Activated naive CD8-positive, alpha-beta T cell treated with anti-CD3 and anti-CD28 coated beads for 36 hours (primary cell): ENCODE measurements at regions not wholly inside any gene's neighbourhood (a gene's known extent, or its start where the extent isn't known, plus 50 kb on each side); places are given as distances from the start of the nearest gene placed in this dataset.
"Not testable (repeated sequence)": the region's sequence is repeated elsewhere in the genome, so short reads cannot be mapped to it uniquely, and the experiment has no call there.

ENCODE experiments used
- DNase-seq: peaks from one replicate; pipeline ENCODE4 v3.0.0; 2021
- H3K27ac Mint-ChIP-seq: one replicate; pipeline ENCODE4 v1.8.0; 2022; ENCODE audit warnings: mild to moderate bottlenecking, moderate library complexity, mixed read lengths
- H3K27me3 Mint-ChIP-seq: one replicate; pipeline ENCODE4 v1.8.0; 2022; ENCODE audit warnings: mild to moderate bottlenecking, mixed read lengths
- H3K36me3 Mint-ChIP-seq: one replicate; pipeline ENCODE4 v1.8.0; 2021; ENCODE audit warnings: mild to moderate bottlenecking, mixed read lengths
- H3K4me1 Mint-ChIP-seq: one replicate; pipeline ENCODE4 v1.8.0; 2021; ENCODE audit warnings: mixed read lengths
- H3K4me3 Mint-ChIP-seq: one replicate; pipeline ENCODE4 v1.8.0; 2022; ENCODE audit warnings: mild to moderate bottlenecking, moderate library complexity, mixed read lengths
- H3K9me3 Mint-ChIP-seq: one replicate; pipeline ENCODE4 v1.8.0; 2022; ENCODE audit warnings: mixed read lengths

DNA sequence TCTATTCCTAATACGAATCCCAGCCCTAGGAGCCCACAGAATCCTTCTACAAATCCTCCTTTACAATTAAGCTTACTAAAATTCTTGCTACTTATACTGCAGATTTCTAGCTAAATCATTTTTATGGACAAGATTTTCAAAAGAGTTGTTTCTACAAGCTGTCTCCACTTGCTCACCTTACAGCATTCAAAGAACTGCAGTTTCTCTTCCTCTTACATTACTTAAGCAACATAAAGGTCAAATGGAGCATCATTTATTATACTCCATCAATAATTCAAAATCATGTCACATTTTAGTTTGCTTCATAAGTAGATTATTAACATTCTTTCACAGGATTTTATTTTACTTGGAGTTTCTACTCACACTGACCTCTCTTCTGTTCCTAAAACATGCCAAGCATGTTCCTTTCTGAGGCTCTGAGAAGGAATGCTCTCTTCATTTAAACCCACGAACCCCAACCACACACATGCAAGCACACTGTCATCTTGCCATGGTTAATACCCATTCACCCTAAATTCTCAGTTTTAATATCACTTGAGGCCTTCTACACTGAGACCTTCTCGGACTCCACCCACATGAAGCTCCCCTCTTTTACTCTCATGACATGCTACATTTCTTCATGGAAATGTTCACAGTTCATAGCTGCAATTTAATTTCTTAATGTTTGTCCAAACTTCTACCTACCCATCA is 388.2 kb downstream of the TBC1D32 start:
- H3K27ac Mint-ChIP-seq, result no peak overlapping the region
- H3K27me3 Mint-ChIP-seq, result no peaks in the 10 kb centered on the region
- H3K4me1 Mint-ChIP-seq, result no peaks in the 10 kb centered on the region
- no peaks in the 10 kb centered on the region for H3K36me3 Mint-ChIP-seq
- DNase-seq, result no peak
- H3K4me3 Mint-ChIP-seq, result no peak overlapping the region
- no peaks in the 10 kb centered on the region for H3K9me3 Mint-ChIP-seq

DNA sequence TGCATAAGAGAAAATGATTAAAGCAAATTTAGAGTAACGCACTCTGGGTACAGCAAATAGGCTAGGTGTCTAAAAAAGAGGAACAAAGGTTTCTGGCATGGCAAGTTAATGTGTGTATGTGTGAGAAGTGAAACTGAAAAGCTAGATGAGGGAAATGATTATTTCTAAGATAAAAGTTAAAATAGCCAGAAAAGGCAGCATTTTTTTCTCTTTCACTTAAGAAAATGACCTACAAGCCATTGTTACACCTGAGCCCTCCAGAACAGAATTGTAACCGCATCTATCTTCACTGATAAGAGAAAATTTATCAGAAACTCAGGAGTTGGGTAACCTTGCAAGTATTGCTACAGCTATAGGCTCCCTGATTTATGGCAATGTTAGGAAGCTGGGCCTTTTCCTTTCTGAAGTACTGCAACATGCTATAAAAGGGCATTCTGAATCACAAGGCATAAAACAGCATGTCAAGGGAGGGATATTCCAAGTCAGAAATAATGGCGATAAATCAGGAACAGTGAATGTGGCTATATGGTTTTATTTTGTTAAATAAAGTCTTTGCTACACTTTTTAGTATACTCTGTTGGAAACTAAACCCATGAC is 395.3 kb downstream of the TBC1D32 start:
- H3K27ac Mint-ChIP-seq, result no peak overlapping the region
- no peak overlapping the region for H3K4me3 Mint-ChIP-seq
- H3K4me1 Mint-ChIP-seq, result no peaks in the 10 kb centered on the region
- H3K36me3 Mint-ChIP-seq, result no peaks in the 10 kb centered on the region
- no peaks in the 10 kb centered on the region for H3K9me3 Mint-ChIP-seq
- peaks cover 3% of the 10 kb centered on the region for H3K27me3 Mint-ChIP-seq
- DNase-seq, result no peak

DNA sequence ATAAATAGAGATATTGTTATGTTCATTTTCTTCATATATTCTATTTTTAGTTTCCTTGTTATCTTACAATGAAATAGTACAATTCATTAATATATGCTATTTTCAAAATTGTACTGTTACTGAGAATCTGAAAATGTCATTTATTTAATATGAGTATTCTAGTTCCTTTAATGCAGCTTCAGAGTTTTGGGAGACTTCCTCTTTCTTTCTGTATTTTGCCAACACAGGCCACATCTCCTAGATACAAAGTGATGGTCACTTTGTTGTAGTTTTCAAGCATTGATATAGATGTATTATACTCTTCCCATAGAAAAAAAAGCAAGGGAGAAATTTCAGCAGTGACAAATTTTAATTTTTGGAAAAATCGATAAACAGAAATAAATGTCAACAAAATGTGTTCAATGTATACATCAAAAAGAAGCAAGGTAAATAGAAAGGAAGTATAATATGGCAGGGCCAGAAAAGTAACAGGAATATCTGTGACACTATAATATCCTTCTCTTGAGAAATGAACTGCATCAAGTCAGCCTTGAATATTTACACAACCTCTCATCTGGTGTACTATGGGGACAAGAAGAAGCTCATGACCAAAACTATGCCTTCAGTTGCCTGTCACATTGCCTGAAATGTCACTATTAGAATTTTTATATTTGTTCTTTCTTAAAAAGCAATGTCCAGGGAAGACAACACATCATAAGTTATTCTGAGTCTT is 396.0 kb downstream of the TBC1D32 start:
- no peaks in the 10 kb centered on the region for H3K9me3 Mint-ChIP-seq
- no peak overlapping the region for H3K4me3 Mint-ChIP-seq
- peaks cover 3% of the 10 kb centered on the region for H3K27me3 Mint-ChIP-seq
- no peaks in the 10 kb centered on the region for H3K4me1 Mint-ChIP-seq
- no peak for DNase-seq
- H3K27ac Mint-ChIP-seq, result no peak overlapping the region
- no peaks in the 10 kb centered on the region for H3K36me3 Mint-ChIP-seq

DNA sequence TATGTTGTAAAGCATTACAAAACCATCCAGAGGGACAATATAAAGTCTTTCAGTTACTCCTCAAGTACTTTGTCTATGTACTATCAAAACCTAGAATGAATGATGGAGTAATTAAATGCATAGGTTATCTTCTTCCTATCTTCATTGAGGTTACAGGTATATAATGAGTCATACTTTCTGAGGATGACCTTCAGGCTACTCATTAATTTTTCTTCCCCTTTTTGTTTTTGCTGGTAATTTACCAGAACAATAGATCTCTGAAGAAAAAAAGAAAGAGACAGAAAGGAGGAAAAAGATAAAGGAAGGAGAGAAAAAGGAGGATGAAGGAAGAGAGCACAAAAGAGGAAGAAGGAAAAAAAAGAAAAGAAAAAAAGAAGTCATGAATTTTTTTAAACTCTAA is 398.4 kb downstream of the TBC1D32 start:
- Mint-ChIP-seq H3K27ac (no peak overlapping the region), H3K4me3 (no peak overlapping the region), H3K4me1 (no peaks in the 10 kb centered on the region), H3K36me3 (no peaks in the 10 kb centered on the region), H3K9me3 (no peaks in the 10 kb centered on the region), H3K27me3 (peaks cover 3% of the 10 kb centered on the region)
- no peak for DNase-seq

DNA sequence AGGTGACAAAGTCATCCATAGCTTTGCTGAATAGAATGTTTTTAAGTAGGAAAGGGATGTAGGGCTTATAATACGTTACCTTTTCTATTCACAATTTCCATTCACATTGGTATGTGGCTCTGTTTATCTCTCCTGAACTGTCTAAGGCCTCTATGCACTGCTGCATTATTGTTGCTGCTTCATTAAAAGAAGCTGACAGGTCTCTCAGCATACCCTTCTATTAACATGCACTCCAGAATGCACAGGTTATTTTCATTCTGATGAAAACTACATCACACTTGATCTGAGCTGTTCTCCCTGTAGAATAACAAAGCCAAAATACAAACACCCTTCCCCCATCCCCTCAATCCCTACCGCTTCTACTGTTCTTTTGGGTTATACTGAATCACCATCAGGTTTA is 399.3 kb downstream of the TBC1D32 start:
- DNase-seq, result no peak
- Mint-ChIP-seq H3K36me3 (no peaks in the 10 kb centered on the region), H3K9me3 (no peaks in the 10 kb centered on the region), H3K27ac (no peak overlapping the region), H3K4me3 (no peak overlapping the region), H3K27me3 (peaks cover 3% of the 10 kb centered on the region), H3K4me1 (no peaks in the 10 kb centered on the region)

DNA sequence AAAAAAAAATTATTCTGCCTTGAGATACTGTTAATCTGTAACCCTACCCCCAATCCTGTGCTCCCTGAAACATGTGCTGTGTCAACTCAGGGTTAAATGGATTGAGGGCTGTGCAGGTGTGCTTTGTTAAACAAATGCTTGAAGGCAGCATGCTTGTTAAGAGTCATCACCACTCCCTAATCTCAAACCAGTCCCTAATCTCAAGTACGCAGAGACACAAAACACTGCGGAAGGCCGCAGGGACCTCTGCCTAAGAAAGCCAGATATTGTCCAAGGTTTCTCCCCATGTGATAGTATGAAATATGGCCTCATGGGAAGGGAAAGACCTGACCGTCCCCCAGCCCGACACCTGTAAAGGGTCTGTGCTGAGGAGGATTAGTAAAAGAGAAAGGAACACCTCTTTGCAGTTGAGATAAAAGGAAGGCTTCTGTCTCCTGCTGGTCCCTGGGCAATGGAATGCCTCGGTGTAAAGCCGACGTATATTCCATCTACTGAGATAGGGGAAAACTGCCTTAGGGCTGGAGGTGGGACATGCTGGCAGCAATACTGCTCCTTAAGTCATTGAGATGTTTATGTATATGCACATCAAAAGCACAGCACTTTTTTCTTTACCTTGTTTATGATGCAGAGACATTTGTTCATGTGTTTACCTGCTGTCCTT is 402.6 kb downstream of the TBC1D32 start:
- not testable (repeated sequence) for DNase-seq, H3K4me1 Mint-ChIP-seq, H3K9me3 Mint-ChIP-seq, H3K36me3 Mint-ChIP-seq, H3K27ac Mint-ChIP-seq, H3K27me3 Mint-ChIP-seq, H3K4me3 Mint-ChIP-seq

DNA sequence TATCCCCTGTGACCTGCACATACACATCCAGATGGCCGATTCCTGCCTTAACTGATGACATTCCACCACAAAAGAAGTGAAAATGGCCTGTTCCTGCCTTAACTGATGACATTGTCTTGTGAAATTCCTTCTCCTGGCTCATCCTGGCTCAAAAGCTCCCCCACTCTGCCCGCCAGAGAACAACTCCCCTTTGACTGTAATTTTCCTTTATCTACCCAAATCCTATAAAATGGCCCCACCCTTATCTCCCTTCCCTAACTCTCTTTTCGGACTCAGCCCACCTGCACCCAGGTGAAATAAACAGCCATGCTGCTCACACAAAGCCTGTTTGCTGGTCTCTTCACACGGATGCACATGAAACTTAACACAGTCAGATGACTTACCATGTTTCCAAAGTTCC is 403.8 kb downstream of the TBC1D32 start:
- not testable (repeated sequence) for H3K9me3 Mint-ChIP-seq, H3K27me3 Mint-ChIP-seq, H3K27ac Mint-ChIP-seq, H3K36me3 Mint-ChIP-seq, DNase-seq, H3K4me1 Mint-ChIP-seq, H3K4me3 Mint-ChIP-seq

DNA sequence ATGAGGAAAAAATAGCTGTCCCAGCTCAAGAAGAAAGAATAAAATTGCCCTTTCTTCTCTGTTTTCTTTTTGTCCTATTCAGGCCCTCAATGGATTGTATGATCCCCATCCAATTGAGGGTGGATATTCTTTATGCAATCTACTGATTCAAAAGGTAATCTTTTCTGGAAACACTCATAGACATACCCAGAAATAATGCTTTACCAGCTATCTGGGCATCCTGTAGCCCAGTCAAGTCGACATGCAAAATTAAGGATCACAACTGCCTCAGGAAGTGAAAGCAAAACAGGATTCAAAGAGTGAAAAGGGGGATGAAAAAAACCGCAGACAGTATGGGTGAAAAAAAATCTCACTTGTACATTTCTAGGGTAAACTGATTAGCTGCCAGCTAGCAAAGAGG is 410.1 kb downstream of the TBC1D32 start:
- Mint-ChIP-seq H3K4me3 (no peak overlapping the region), H3K4me1 (no peaks in the 10 kb centered on the region), H3K27ac (no peak overlapping the region), H3K36me3 (no peaks in the 10 kb centered on the region), H3K27me3 (no peaks in the 10 kb centered on the region), H3K9me3 (no peaks in the 10 kb centered on the region)
- DNase-seq, result no peak

DNA sequence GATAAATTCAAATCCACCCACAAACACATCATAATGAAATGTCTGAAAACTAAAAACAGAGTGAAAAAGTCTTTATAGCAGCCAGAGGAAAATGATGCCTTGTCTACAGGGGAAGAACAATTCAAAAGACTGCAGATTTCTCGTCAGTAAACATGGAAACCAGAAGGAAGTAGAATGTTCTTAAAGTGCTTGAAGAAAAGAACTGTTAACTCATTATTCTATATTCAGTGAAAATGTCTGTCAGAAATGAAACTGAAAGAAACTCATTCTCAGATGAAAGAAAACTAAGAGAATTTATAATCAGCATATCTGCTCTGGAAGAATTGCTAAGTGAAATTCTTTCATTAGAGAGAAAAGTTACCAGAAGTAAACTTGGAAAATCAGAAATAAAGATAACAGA is 416.1 kb downstream of the TBC1D32 start:
- H3K4me1 Mint-ChIP-seq, result peaks cover 3% of the 10 kb centered on the region
- no peak for DNase-seq
- H3K9me3 Mint-ChIP-seq, result peaks cover 6% of the 10 kb centered on the region
- no peak overlapping the region for H3K27ac Mint-ChIP-seq
- H3K27me3 Mint-ChIP-seq, result peaks cover 7% of the 10 kb centered on the region
- no peaks in the 10 kb centered on the region for H3K36me3 Mint-ChIP-seq
- H3K4me3 Mint-ChIP-seq, result no peak overlapping the region

DNA sequence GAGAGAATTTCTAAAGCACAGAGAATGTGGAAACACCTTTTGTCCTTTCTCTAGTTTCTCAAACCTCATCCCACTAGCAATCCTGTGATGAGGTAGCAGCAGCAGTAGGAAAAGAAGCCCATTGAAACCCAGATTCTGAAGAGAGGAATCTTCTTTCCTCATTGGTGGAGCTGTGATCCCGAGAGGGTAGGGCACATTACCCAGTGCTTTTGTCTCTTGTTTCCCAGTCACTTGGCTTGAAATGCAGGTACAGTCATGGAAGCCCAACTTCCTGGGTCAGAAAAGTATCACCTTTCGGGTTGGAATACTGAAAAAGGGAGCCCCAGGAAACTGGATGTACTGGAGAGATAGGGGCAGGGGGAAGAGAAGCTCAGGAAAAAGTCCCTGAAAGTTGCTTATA is 417.4 kb downstream of the TBC1D32 start:
- Mint-ChIP-seq H3K36me3 (no peaks in the 10 kb centered on the region), H3K27me3 (peaks cover 7% of the 10 kb centered on the region), H3K9me3 (peaks cover 6% of the 10 kb centered on the region), H3K4me3 (no peak overlapping the region), H3K27ac (no peak overlapping the region), H3K4me1 (peaks cover 3% of the 10 kb centered on the region)
- no peak for DNase-seq

DNA sequence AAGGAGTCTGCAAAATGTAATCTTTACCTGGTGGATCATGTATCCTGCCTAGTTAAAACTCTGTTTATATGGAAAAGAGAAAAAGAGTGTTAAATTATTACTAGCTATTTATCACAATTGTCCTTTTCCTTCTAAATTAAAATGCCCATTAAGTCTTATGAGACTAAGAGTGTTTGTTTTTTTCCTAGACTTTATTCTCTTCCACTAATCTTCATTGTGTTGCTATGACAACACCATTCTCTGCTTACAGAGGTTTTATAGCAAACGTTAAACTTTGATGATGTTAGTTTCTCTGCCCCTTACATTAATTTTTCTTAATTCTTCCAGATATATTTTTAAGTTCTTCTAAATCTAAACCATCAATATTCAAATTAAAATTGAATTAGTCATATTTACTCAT is 420.8 kb downstream of the TBC1D32 start:
- peaks cover 4% of the 10 kb centered on the region for H3K27me3 Mint-ChIP-seq
- peaks cover 7% of the 10 kb centered on the region for H3K9me3 Mint-ChIP-seq
- peaks cover 3% of the 10 kb centered on the region for H3K4me1 Mint-ChIP-seq
- DNase-seq, result no peak
- H3K27ac Mint-ChIP-seq, result no peak overlapping the region
- H3K4me3 Mint-ChIP-seq, result no peak overlapping the region
- no peaks in the 10 kb centered on the region for H3K36me3 Mint-ChIP-seq

DNA sequence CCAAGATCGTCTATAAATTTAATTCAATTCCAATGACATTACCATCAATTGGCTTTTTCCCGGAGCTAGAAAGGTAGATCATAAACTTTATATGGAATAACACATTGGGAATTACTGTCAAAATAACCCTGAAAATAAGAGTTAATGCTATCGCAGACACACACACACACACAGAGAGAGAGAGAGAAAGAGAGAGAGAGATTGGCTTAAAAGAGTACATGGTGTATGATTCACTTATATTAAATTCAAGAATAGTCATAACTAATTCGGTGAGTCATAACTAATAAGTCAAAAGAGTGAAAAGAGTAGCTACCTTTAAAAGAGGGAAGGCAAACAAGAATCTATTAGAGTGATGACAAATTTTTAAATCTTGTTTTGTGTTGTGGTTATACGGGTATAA is 425.5 kb downstream of the TBC1D32 start:
- Mint-ChIP-seq H3K4me1 (no peaks in the 10 kb centered on the region), H3K27me3 (no peaks in the 10 kb centered on the region), H3K36me3 (no peaks in the 10 kb centered on the region), H3K9me3 (peaks cover 3% of the 10 kb centered on the region), H3K27ac (no peak overlapping the region), H3K4me3 (no peak overlapping the region)
- no peak for DNase-seq

DNA sequence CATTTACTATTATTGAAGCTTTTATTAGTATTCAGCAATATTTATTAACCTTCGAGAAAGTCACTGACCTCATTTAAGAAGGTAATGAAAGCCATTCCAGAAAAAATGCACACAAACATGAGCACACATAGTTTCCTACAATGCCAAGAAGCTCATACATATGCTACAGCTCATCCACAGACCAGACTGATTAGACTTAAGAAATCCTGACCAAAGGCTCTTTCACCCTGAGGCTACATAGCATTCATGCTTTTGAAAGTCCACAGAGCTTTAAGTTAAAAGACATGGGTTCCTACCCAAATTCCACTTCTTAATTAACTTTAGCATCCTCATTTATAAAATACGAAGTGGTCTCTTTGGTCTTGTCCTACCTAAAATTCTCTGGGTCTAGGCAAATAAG is 430.4 kb downstream of the TBC1D32 start:
- no peak overlapping the region for H3K27ac Mint-ChIP-seq
- H3K4me3 Mint-ChIP-seq, result no peak overlapping the region
- no peaks in the 10 kb centered on the region for H3K9me3 Mint-ChIP-seq

DNA sequence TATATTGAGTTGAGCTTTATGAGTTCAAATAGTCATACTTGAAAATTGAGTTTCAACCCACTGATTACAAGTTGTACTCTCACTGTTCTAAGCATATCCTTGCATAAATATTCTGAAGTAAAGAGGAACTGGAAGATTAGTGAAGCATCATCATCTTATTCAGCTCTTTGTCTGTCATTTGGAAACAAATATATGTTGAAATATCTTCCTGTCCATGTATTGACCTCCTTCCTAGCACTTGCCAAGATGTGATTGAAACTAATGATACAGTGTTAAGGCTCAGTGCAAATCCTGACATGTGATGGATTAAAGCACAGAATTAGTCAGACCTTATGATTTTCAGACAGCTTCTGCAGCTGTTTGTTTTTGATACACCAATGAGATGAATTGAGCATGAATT is 434.3 kb downstream of the TBC1D32 start:
- no peaks in the 10 kb centered on the region for H3K9me3 Mint-ChIP-seq
- H3K27ac Mint-ChIP-seq, result no peak overlapping the region
- no peak for DNase-seq
- H3K4me3 Mint-ChIP-seq, result no peak overlapping the region
- H3K4me1 Mint-ChIP-seq, result no peaks in the 10 kb centered on the region
- H3K36me3 Mint-ChIP-seq, result no peaks in the 10 kb centered on the region
- no peaks in the 10 kb centered on the region for H3K27me3 Mint-ChIP-seq

More for the DNA sequence above, 430.4 kb downstream of the TBC1D32 start:
- DNase-seq, result no peak
- H3K4me1 Mint-ChIP-seq, result no peaks in the 10 kb centered on the region
- no peaks in the 10 kb centered on the region for H3K36me3 Mint-ChIP-seq
- H3K27me3 Mint-ChIP-seq, result no peaks in the 10 kb centered on the region

DNA sequence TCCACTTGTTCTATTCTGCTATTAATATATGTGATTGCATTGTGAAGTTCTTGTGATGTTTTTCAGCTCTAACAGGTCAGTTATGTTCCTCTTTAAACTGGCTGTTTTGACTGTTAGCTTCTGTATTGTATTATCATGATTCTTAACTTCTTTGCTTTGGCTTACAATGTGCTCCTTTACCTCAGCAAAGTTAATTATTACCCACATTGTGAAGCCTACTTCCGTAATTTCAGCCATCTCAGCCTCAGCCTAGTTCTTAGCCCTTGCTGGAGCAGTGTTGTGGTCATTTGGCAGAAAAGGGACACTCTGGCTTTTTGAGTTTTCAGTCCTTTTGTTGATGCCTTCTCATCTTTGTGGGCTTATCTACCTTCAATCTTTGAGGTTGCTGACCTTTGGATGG is 440.2 kb downstream of the TBC1D32 start:
- H3K4me1 Mint-ChIP-seq, result no peaks in the 10 kb centered on the region
- no peak overlapping the region for H3K27ac Mint-ChIP-seq
- H3K9me3 Mint-ChIP-seq, result peaks cover 12% of the 10 kb centered on the region
- H3K36me3 Mint-ChIP-seq, result no peaks in the 10 kb centered on the region
- H3K27me3 Mint-ChIP-seq, result no peaks in the 10 kb centered on the region
- no peak overlapping the region for H3K4me3 Mint-ChIP-seq
- no peak for DNase-seq
